K562 (cell line): ENCODE measurements at regions not wholly inside any gene's neighbourhood (a gene's known extent, or its start where the extent isn't known, plus 50 kb on each side); places are given as distances from the start of the nearest gene placed in this dataset.

ENCODE experiments used
- ATAC-seq: fragments of 200-7000 bp; cut with Tn5 transposase; 3 replicates; pipeline ENCODE4 v1.9.1; 2020; ENCODE audit warnings: moderate library complexity
- BruUV-seq: library from RNA; stranded (reverse); fragments of 400-500 nt; replicated peaks from 2 replicates; lab custom pipeline; 2021; lab: Mats Ljungman, UMichigan
- CTCF ChIA-PET: fragments of 300-600 bp; formaldehyde crosslinking; extraction: SDS; loops from one replicate; lab custom pipeline; 2021; ENCODE audit warnings: low intra/inter-chr PET ratio; lab: Yijun Ruan, JAX
- POLR2A ChIA-PET: fragments of 300-600, 350-650 bp; sonication (Branson Sonifier 250); formaldehyde crosslinking; extraction: SDS; loops from one replicate; lab custom pipeline; 2021; ENCODE audit warnings: antibody characterized with exemption, inconsistent platforms; lab: Yijun Ruan, JAX
- DNase-seq, 4 experiments: peaks; one replicate each; pipeline versions ENCODE4 v3.0.0 to v3.0.0-alpha.2; 2011 to 2018; ENCODE audit warnings: low spot score in 3 of 4, mixed read lengths in 3 of 4; ENCODE audit errors: extremely low read depth in 1 of 4
- FAIRE-seq: peaks from 2 replicates; lab custom pipeline; 2011; peaks lifted over from hg19 to GRCh38; lab: Jason Lieb, UNC
- H2AFZ ChIP-seq: 2 replicates; pipeline ENCODE4 v1.6.0; 2011; ENCODE audit warnings: low read depth, low read length, control low read depth, inconsistent platforms
- H3K27ac ChIP-seq: fragments of 200-600 bp; 3 replicates; pipeline ENCODE4 v1.8.0; 2011; ENCODE audit warnings: low read depth, mild to moderate bottlenecking, control low read depth, inconsistent platforms, low read length, moderate library complexity, mixed read lengths; ENCODE audit errors: extremely low read depth
- H3K27me3 ChIP-seq, 2 experiments: fragments of 300-600 bp in 1 of 2; 2 replicates in 1 of 2; 3 replicates in 1 of 2; pipeline versions ENCODE4 v1.6.0 to v1.8.0; 2011; ENCODE audit warnings: inconsistent platforms in 2 of 2, low read length in 2 of 2, mild to moderate bottlenecking in 1 of 2, mixed read lengths in 1 of 2, moderate library complexity in 1 of 2; ENCODE audit not compliant: control insufficient read depth in 2 of 2, insufficient read depth in 2 of 2
- H3K36me3 ChIP-seq: fragments of 300-600 bp; 3 replicates; pipeline ENCODE4 v1.8.0; 2011; ENCODE audit warnings: mild to moderate bottlenecking, low read length, inconsistent platforms; ENCODE audit not compliant: control insufficient read depth, insufficient read depth
- H3K4me1 ChIP-seq, 2 experiments: fragments of 200-600 bp in 1 of 2; replicated peaks in 1 of 2; 2 replicates in 1 of 2; 3 replicates in 1 of 2; pipeline versions ENCODE4 v1.5.1 to v1.8.0; 2011; ENCODE audit warnings: inconsistent platforms in 2 of 2, low read length in 2 of 2, mild to moderate bottlenecking in 1 of 2, mixed read lengths in 1 of 2, moderate library complexity in 1 of 2; ENCODE audit not compliant: control insufficient read depth in 2 of 2, insufficient read depth in 2 of 2
- H3K4me2 ChIP-seq: 2 replicates; pipeline ENCODE4 v1.6.1; 2011; ENCODE audit warnings: low read length, control low read depth, inconsistent platforms, mixed read lengths; ENCODE audit not compliant: insufficient read depth
- H3K4me3 ChIP-seq: fragments of 200-600 bp; sonication (generic), shearing (Covaris generic); 2 replicates; pipeline ENCODE4 v1.5.1; 2016; ENCODE audit warnings: control low read depth, inconsistent platforms
- H3K79me2 ChIP-seq: fragments of 200-600 bp; 3 replicates; pipeline ENCODE4 v1.8.0; 2011; ENCODE audit warnings: low read length, inconsistent platforms; ENCODE audit not compliant: control insufficient read depth, insufficient read depth
- H3K9ac ChIP-seq, 2 experiments: 2 replicates each; pipeline versions ENCODE4 v1.6.0 to v1.6.1; 2011; ENCODE audit warnings: low read depth in 2 of 2, low read length in 2 of 2, control low read depth in 1 of 2, inconsistent platforms in 1 of 2, mild to moderate bottlenecking in 1 of 2, mixed read lengths in 1 of 2; ENCODE audit not compliant: insufficient read depth in 1 of 2
- H3K9me1 ChIP-seq: one replicate; pipeline ENCODE4 v1.6.0; 2011; ENCODE audit warnings: inconsistent platforms, mild to moderate bottlenecking, low read length, moderate library complexity; ENCODE audit not compliant: control insufficient read depth, insufficient read depth
- H3K9me3 ChIP-seq: replicated peaks from 2 replicates; pipeline ENCODE4 v1.5.1; 2011; ENCODE audit warnings: low read depth, low read length, inconsistent platforms; ENCODE audit not compliant: control insufficient read depth, insufficient read depth
- H4K20me1 ChIP-seq: replicated peaks from 2 replicates; pipeline ENCODE4 v1.6.1; 2011; ENCODE audit warnings: low read length, inconsistent platforms, mixed read lengths; ENCODE audit not compliant: control insufficient read depth, insufficient read depth
- BRF1 ChIP-seq: IDR thresholded peaks from 3 replicates; pipeline ENCODE4 v1.6.1; 2011; ENCODE audit warnings: borderline replicate concordance, mild to moderate bottlenecking; ENCODE audit not compliant: insufficient read length; ENCODE audit errors: extremely low read depth
- CTCF ChIP-seq, 3 experiments: IDR thresholded peaks in 2 of 3; conservative IDR thresholded peaks in 1 of 3; 2 replicates each; pipeline ENCODE4 v1.5.1; 2011 to 2012; ENCODE audit warnings: low read length in 3 of 3, mild to moderate bottlenecking in 3 of 3, control low read depth in 2 of 3, improper control_type of control experiment in 1 of 3, inconsistent platforms in 1 of 3, low read depth in 1 of 3, mixed read lengths in 1 of 3, moderate library complexity in 1 of 3; ENCODE audit not compliant: insufficient read depth in 2 of 3
- ESRRA ChIP-seq: fragments of 450-650 bp; IDR thresholded peaks from 2 replicates; pipeline ENCODE4 v1.6.1; 2014; ENCODE audit warnings: low read depth, mild to moderate bottlenecking, moderate library complexity, borderline replicate concordance
- FOXP1 ChIP-seq: sonication (generic); formaldehyde crosslinking; IDR thresholded peaks from 2 replicates; pipeline ENCODE4 v1.8.0; 2022; ENCODE audit warnings: mild to moderate bottlenecking, missing genetic modification reagents
- MAFG ChIP-seq: fragments of 450-650 bp; conservative IDR thresholded peaks from 2 replicates; pipeline ENCODE4 v1.6.1; 2016; ENCODE audit warnings: missing genetic modification characterization, missing compliant biosample characterization
- MECOM ChIP-seq: fragments of 250-450 bp; sonication (Bioruptor Pico); IDR thresholded peaks from 2 replicates; pipeline ENCODE4 v1.8.0; 2022; ENCODE audit warnings: inconsistent platforms
- MEIS2 ChIP-seq: fragments of 450-650 bp; IDR thresholded peaks from 2 replicates; pipeline ENCODE4 v1.6.1; 2014; ENCODE audit warnings: mild to moderate bottlenecking; ENCODE audit not compliant: partially characterized antibody
- PATZ1 ChIP-seq: fragments of 250-450 bp; sonication (Bioruptor Pico); IDR thresholded peaks from 2 replicates; pipeline ENCODE4 v1.5.0; 2020; ENCODE audit warnings: mild to moderate bottlenecking, borderline replicate concordance
- RBBP5 ChIP-seq: fragments of 200-600 bp; sonication (generic); IDR thresholded peaks from 2 replicates; pipeline ENCODE4 v1.6.1; 2012; ENCODE audit warnings: borderline replicate concordance, mild to moderate bottlenecking, low read length, control low read depth, inconsistent platforms; ENCODE audit not compliant: insufficient read depth, poor library complexity, severe bottlenecking
- THRB ChIP-seq: fragments of 450-650 bp; formaldehyde crosslinking; conservative IDR thresholded peaks from 2 replicates; pipeline ENCODE4 v1.4.0; 2022; ENCODE audit warnings: mild to moderate bottlenecking, missing genetic modification characterization
- ZNF23 ChIP-seq: fragments of 250-450 bp; sonication (Bioruptor Pico); IDR thresholded peaks from 2 replicates; pipeline ENCODE4 v1.4.0; 2020; ENCODE audit warnings: mild to moderate bottlenecking
- ZNF280B ChIP-seq: fragments of 250-450 bp; sonication (Bioruptor Pico); IDR thresholded peaks from 2 replicates; pipeline ENCODE4 v1.5.1; 2021; ENCODE audit warnings: mild to moderate bottlenecking
- ZNF282 ChIP-seq: sonication (generic); formaldehyde crosslinking; IDR thresholded peaks from 2 replicates; pipeline ENCODE4 v1.8.1; 2023; ENCODE audit warnings: missing genetic modification reagents
- ZNF79 ChIP-seq: fragments of 250-450 bp; sonication (Bioruptor Pico); IDR thresholded peaks from 2 replicates; pipeline ENCODE4 v1.4.0; 2020; ENCODE audit warnings: low read depth, mild to moderate bottlenecking, moderate library complexity
- WGBS: fragments of 100-300 bp; shearing (Covaris generic); methylation state at CpG from one replicate; pipeline ENCODE4 v1.1.6; 2016; ENCODE audit warnings: low coverage, mixed read lengths; ENCODE audit not compliant: insufficient coverage; ENCODE audit errors: missing lambda C conversion rate; 5-methylcytosine and 5-hydroxymethylcytosine counted together
- in situ Hi-C: fragments of 300-500 bp; cut with MboI; formaldehyde crosslinking; loops from 4 replicates; pipeline ENCODE4 v1.15.0; 2018; ENCODE audit warnings: inconsistent platforms, mixed read lengths
- intact Hi-C: fragments of 100-400 bp; cut with micrococcal nuclease; formaldehyde crosslinking; loops from 2 replicates; pipeline ENCODE4 v1.14.2; 2022

- 2% methylated on average over 5 of the region's 5 CpGs for WGBS
- Histone ChIP-seq H3K36me3 (no peaks in the 10 kb centered on the region), H3K27me3 (peaks cover 2 to 4% of the 10 kb centered on the region in 2 experiments; a peak in 3 of 5 replicates), H3K4me3 (no peak overlapping the region), H3K79me2 (no peaks in the 10 kb centered on the region), H2AFZ (no peak overlapping the region), H3K27ac (no peak overlapping the region), H3K4me1 (no peaks in the 10 kb centered on the region), H3K4me2 (no peak overlapping the region), H4K20me1 (no peaks in the 10 kb centered on the region), H3K9me1 (no peaks in the 10 kb centered on the region), H3K9me3 (no peaks in the 10 kb centered on the region), H3K9ac (no peak overlapping the region)
- intact Hi-C loops = loop anchor here (1.0 to 2.0 kb wide), 2 partner anchors 239 to 759 kb away; no protein-coding TSS in a partner anchor
- BruUV-seq = no TSS peak
- FAIRE-seq (peak; percentile 70), ATAC-seq (peak; percentile 95), DNase-seq (peak; percentile 54 to 65 (median 62))
- ChIA-PET POLR2A (interaction anchor here (0.6 to 1.6 kb wide), 6 partner anchors 43 to 232 kb away, joined by 3 to 9 read pairs (median 5); partner anchors contain the start of gene EIF4G2), CTCF (interaction anchor here (0.9 to 2.0 kb wide), 6 partner anchors 94 to 1016 kb away, joined by 3 to 6 read pairs (median 4); no protein-coding TSS in a partner anchor)
- in situ Hi-C loops = no loop called here
- TF ChIP-seq FOXP1 (CRISPR knock-in tag) (no peak), BRF1 (no peak), MECOM (no peak), ESRRA (no peak), CTCF (IDR thresholded peaks at IDR 0.05 in 2 of 3, conservative IDR thresholded peaks at IDR 0.05 in 1 of 3; ENCODE audit: insufficient read depth in 2 of 3, low read depth in 1 of 3, low read length in 3 of 3) (peak; percentile 75 to 85 (median 84)), THRB (CRISPR knock-in tag) (no peak), ZNF23 (CRISPR knock-in tag) (no peak), ZNF282 (CRISPR knock-in tag) (no peak), ZNF280B (no peak), MAFG (tag) (no peak), ZNF79 (no peak), PATZ1 (CRISPR knock-in tag) (no peak), MEIS2 (peak; percentile 73), RBBP5 (no peak)
These were observed 170.3 kb upstream of the ZBED5 start for GRCh38 chr11:11028017-11028692.
